Trophoblast cell (in vitro differentiated cells and primary cell): ENCODE measurements at regions not wholly inside any gene's neighbourhood (a gene's known extent, or its start where the extent isn't known, plus 50 kb on each side); places are given as distances from the start of the nearest gene placed in this dataset.
A peak's percentile ranks its signal among the peaks of the same experiment; 100 is the strongest.
"Not testable (repeated sequence)": the region's sequence is repeated elsewhere in the genome, so short reads cannot be mapped to it uniquely, and the experiment has no call there.

Experiments used
- DNase-seq, 2 donors: peaks; one replicate each; pipeline ENCODE4 v3.0.0-alpha.2; 2016
- H2AFZ ChIP-seq: 2 replicates; pipeline ENCODE4 v1.6.1; 2013; ENCODE audit warnings: low read length, moderate library complexity, mild to moderate bottlenecking; ENCODE audit not compliant: insufficient read depth, poor library complexity
- H2AK5ac ChIP-seq: 2 replicates; pipeline ENCODE4 v1.6.1; 2013; ENCODE audit warnings: mild to moderate bottlenecking, low read length
- H2BK120ac ChIP-seq: 2 replicates; pipeline ENCODE4 v1.6.1; 2013; ENCODE audit warnings: low read length, mild to moderate bottlenecking, moderate library complexity; ENCODE audit not compliant: insufficient read depth, poor library complexity
- H2BK12ac ChIP-seq: 2 replicates; pipeline ENCODE4 v1.6.1; 2013; ENCODE audit warnings: mild to moderate bottlenecking, low read length, moderate library complexity
- H2BK5ac ChIP-seq: 2 replicates; pipeline ENCODE4 v1.6.1; 2013; ENCODE audit warnings: low read length, low read depth, moderate library complexity, mild to moderate bottlenecking; ENCODE audit not compliant: poor library complexity
- H3K14ac ChIP-seq: 2 replicates; pipeline ENCODE4 v1.6.1; 2013; ENCODE audit warnings: mild to moderate bottlenecking, low read length
- H3K18ac ChIP-seq: 2 replicates; pipeline ENCODE4 v1.6.1; 2013; ENCODE audit warnings: mild to moderate bottlenecking, low read length
- H3K23ac ChIP-seq: 2 replicates; pipeline ENCODE4 v1.6.1; 2013; ENCODE audit warnings: low read length
- H3K27ac ChIP-seq: 2 replicates; pipeline ENCODE4 v1.5.1; 2013; ENCODE audit warnings: low read depth, mild to moderate bottlenecking, inconsistent platforms, low read length, moderate library complexity
- H3K27me3 ChIP-seq: 2 replicates; pipeline ENCODE4 v1.6.1; 2013; ENCODE audit warnings: inconsistent platforms, mild to moderate bottlenecking, low read length, moderate library complexity; ENCODE audit not compliant: insufficient read depth
- H3K36me3 ChIP-seq, 2 experiments: 1 replicate in 1 of 2; 2 replicates in 1 of 2; pipeline ENCODE4 v1.6.1; 2013; ENCODE audit warnings: low read length in 2 of 2, mild to moderate bottlenecking in 2 of 2, moderate library complexity in 1 of 2; ENCODE audit not compliant: insufficient read depth in 2 of 2, control insufficient read depth in 1 of 2
- H3K4ac ChIP-seq: 2 replicates; pipeline ENCODE4 v1.6.1; 2013; ENCODE audit warnings: low read depth, mild to moderate bottlenecking, low read length, moderate library complexity
- H3K4me1 ChIP-seq, 2 experiments: 1 replicate in 1 of 2; 2 replicates in 1 of 2; pipeline ENCODE4 v1.6.1; 2013; ENCODE audit warnings: low read length in 2 of 2, mild to moderate bottlenecking in 2 of 2, moderate library complexity in 1 of 2; ENCODE audit not compliant: insufficient read depth in 2 of 2, control insufficient read depth in 1 of 2
- H3K4me2 ChIP-seq: 2 replicates; pipeline ENCODE4 v1.6.1; 2013; ENCODE audit warnings: inconsistent platforms, mild to moderate bottlenecking, low read length, moderate library complexity
- H3K4me3 ChIP-seq: 2 replicates; pipeline ENCODE4 v1.5.1; 2013; ENCODE audit warnings: mild to moderate bottlenecking, low read depth, low read length, inconsistent platforms
- H3K79me1 ChIP-seq: one replicate; pipeline ENCODE4 v1.6.1; 2013; ENCODE audit warnings: low read length
- H3K79me2 ChIP-seq: 2 replicates; pipeline ENCODE4 v1.6.1; 2013; ENCODE audit warnings: low read length, mild to moderate bottlenecking; ENCODE audit not compliant: control insufficient read depth, insufficient read depth, poor library complexity
- H3K9ac ChIP-seq: 2 replicates; pipeline ENCODE4 v1.6.1; 2013; ENCODE audit warnings: mild to moderate bottlenecking, low read length
- H3K9me3 ChIP-seq: 2 replicates; pipeline ENCODE4 v1.6.1; 2013; ENCODE audit warnings: low read depth, mild to moderate bottlenecking, control low read depth, inconsistent platforms, low read length; ENCODE audit not compliant: insufficient read depth
- H4K12ac ChIP-seq: 2 replicates; pipeline ENCODE4 v1.6.1; 2013; ENCODE audit warnings: low read depth, mild to moderate bottlenecking, low read length, moderate library complexity
- H4K8ac ChIP-seq: 2 replicates; pipeline ENCODE4 v1.6.1; 2013; ENCODE audit warnings: low read depth, mild to moderate bottlenecking, low read length, moderate library complexity
- H4K91ac ChIP-seq: one replicate; pipeline ENCODE4 v1.6.1; 2013; ENCODE audit warnings: low read depth, mild to moderate bottlenecking, low read length, moderate library complexity
- WGBS: extraction: QIAGEN DNeasy Blood & Tissue Kit; methylation state at CpG from one replicate; pipeline ENCODE4 v1.1.7; 2013; ENCODE audit warnings: missing lambda C conversion rate; ENCODE audit not compliant: insufficient read length, insufficient coverage; ENCODE audit errors: extremely low coverage; 5-methylcytosine and 5-hydroxymethylcytosine counted together

- H3K9me3 ChIP-seq, H3K23ac ChIP-seq, H3K36me3 ChIP-seq, H2BK5ac ChIP-seq, H3K18ac ChIP-seq, H4K12ac ChIP-seq, H3K79me2 ChIP-seq, H3K79me1 ChIP-seq, H3K27me3 ChIP-seq, H3K4ac ChIP-seq, H4K8ac ChIP-seq, H2BK12ac ChIP-seq, H2BK120ac ChIP-seq, H2AK5ac ChIP-seq, H3K14ac ChIP-seq, H3K27ac ChIP-seq, H3K4me1 ChIP-seq, DNase-seq, H3K9ac ChIP-seq, H4K91ac ChIP-seq: not testable (repeated sequence)
- Histone ChIP-seq H2AFZ (peak overlapping the region; percentile 5), H3K4me3 (peak overlapping the region; percentile 65), H3K4me2 (peak overlapping the region; percentile 98)
- WGBS: no CpG with 5 or more reads among the region's 79 CpGs
Measured at GRCh38 chr7:150048244-150049011, 174.7 kb downstream of the ATP6V0E2 start.

- peak overlapping the region; percentile 65 for H3K4me3 ChIP-seq
- H3K27me3 ChIP-seq, H4K91ac ChIP-seq, H3K9me3 ChIP-seq, H3K27ac ChIP-seq, H2BK12ac ChIP-seq, H3K36me3 ChIP-seq, DNase-seq, H2BK120ac ChIP-seq, H2BK5ac ChIP-seq, H2AK5ac ChIP-seq, H4K8ac ChIP-seq, H3K4ac ChIP-seq, H3K79me1 ChIP-seq, H3K14ac ChIP-seq, H3K4me1 ChIP-seq, H3K18ac ChIP-seq, H3K23ac ChIP-seq, H3K9ac ChIP-seq, H4K12ac ChIP-seq, H3K79me2 ChIP-seq: not testable (repeated sequence)
- peak overlapping the region; percentile 98 for H3K4me2 ChIP-seq
- no CpG with 5 or more reads among the region's 46 CpGs for WGBS
- H2AFZ ChIP-seq: peak overlapping the region; percentile 5
Measured at GRCh38 chr7:150049012-150049655, 175.4 kb downstream of the ATP6V0E2 start.

GRCh38 chr7:150053396-150053795, 179.6 kb downstream of the ATP6V0E2 start:
- H2BK12ac ChIP-seq, H3K9ac ChIP-seq, H3K14ac ChIP-seq, H3K4me3 ChIP-seq, H2AK5ac ChIP-seq, H3K36me3 ChIP-seq, H3K4ac ChIP-seq, H3K27me3 ChIP-seq, H3K23ac ChIP-seq, H3K18ac ChIP-seq, H4K12ac ChIP-seq, H4K91ac ChIP-seq, H4K8ac ChIP-seq, DNase-seq, H3K4me2 ChIP-seq, H3K27ac ChIP-seq, H3K79me2 ChIP-seq, H2BK5ac ChIP-seq, H3K4me1 ChIP-seq, H3K79me1 ChIP-seq, H2AFZ ChIP-seq, H3K9me3 ChIP-seq, H2BK120ac ChIP-seq: not testable (repeated sequence)
- no CpG with 5 or more reads among the region's 5 CpGs for WGBS

GRCh38 chr7:150054242-150054641, 180.5 kb downstream of the ATP6V0E2 start:
- H3K27ac ChIP-seq, H3K4me2 ChIP-seq, H2BK12ac ChIP-seq, DNase-seq, H3K4ac ChIP-seq, H3K36me3 ChIP-seq, H4K8ac ChIP-seq, H3K9me3 ChIP-seq, H3K27me3 ChIP-seq, H3K4me3 ChIP-seq, H2BK120ac ChIP-seq, H3K14ac ChIP-seq, H2AK5ac ChIP-seq, H2BK5ac ChIP-seq, H3K18ac ChIP-seq, H4K12ac ChIP-seq, H3K23ac ChIP-seq, H3K4me1 ChIP-seq, H3K79me1 ChIP-seq, H4K91ac ChIP-seq, H3K79me2 ChIP-seq, H2AFZ ChIP-seq, H3K9ac ChIP-seq: not testable (repeated sequence)
- WGBS: no CpG with 5 or more reads among the region's 3 CpGs
